GM13977 (cell line): ENCODE measurements at regions not wholly inside any gene's neighbourhood (a gene's known extent, or its start where the extent isn't known, plus 50 kb on each side); places are given as distances from the start of the nearest gene placed in this dataset.

Experiments
- DNase-seq: peaks from one replicate; pipeline ENCODE4 v3.0.0; 2012; ENCODE audit warnings: low spot score
- CTCF ChIP-seq: IDR thresholded peaks from 2 replicates; pipeline ENCODE4 v1.5.1; 2012; ENCODE audit warnings: mild to moderate bottlenecking, control low read depth; ENCODE audit not compliant: insufficient read depth; ENCODE audit errors: extremely low read depth, missing control alignments
- in situ Hi-C: fragments of 300-500 bp; cut with MboI; formaldehyde crosslinking; loops from one replicate; pipeline ENCODE4 v1.12.0; 2022; ENCODE audit warnings: low sequenced_read_pairs, low pct_unique_long_range_greater_than_20kb, mixed read lengths, inconsistent platforms; ENCODE audit not compliant: unreplicated experiment

- no peak for TF ChIP-seq CTCF
- in situ Hi-C loops, result loop anchor here (25.0 kb wide), 2 partner anchors 354 to 629 kb away; no protein-coding TSS in a partner anchor
- DNase-seq, result peak; percentile 30
These were observed 297.9 kb downstream of the UTRN start for GRCh38 chr6:144582939-144583613.

GRCh38 chr6:144583614-144583954 lies 298.4 kb downstream of the UTRN start:
- no peak for TF ChIP-seq CTCF
- DNase-seq, result no peak
- in situ Hi-C loops, result loop anchor here (25.0 kb wide), 2 partner anchors 354 to 629 kb away; no protein-coding TSS in a partner anchor

- no peak for DNase-seq
- TF ChIP-seq CTCF, result peak; percentile 69
- in situ Hi-C loops, result loop anchor here (25.0 kb wide), 2 partner anchors 352 to 627 kb away; no protein-coding TSS in a partner anchor
These were observed 300.2 kb downstream of the UTRN start for GRCh38 chr6:144585217-144585814.

- TF ChIP-seq CTCF, result no peak
- in situ Hi-C loops, result loop anchor here (25.0 kb wide), 2 partner anchors 350 to 625 kb away; no protein-coding TSS in a partner anchor
- DNase-seq, result no peak
These were observed 301.9 kb downstream of the UTRN start for GRCh38 chr6:144586986-144587385.

- TF ChIP-seq CTCF, result no peak
- in situ Hi-C loops, result loop anchor here (25.0 kb wide), 2 partner anchors 348 to 623 kb away; no protein-coding TSS in a partner anchor
- no peak for DNase-seq
These were observed 303.7 kb downstream of the UTRN start for GRCh38 chr6:144588697-144589325.

GRCh38 chr6:144590532-144590931 lies 305.4 kb downstream of the UTRN start:
- in situ Hi-C loops, result loop anchor here (25.0 kb wide), 2 partner anchors 347 to 622 kb away; no protein-coding TSS in a partner anchor
- no peak for TF ChIP-seq CTCF

More at GRCh38 chr6:144590532-144590931, 305.4 kb downstream of the UTRN start:
- no peak for DNase-seq
